ENCODE measurements at regions not wholly inside any gene's neighbourhood (a gene's known extent, or its start where the extent isn't known, plus 50 kb on each side); places are given as distances from the start of the nearest gene placed in this dataset.

- no peak for DNase-seq (ENCODE audit: extremely low read depth in 1 of 2, low read depth in 1 of 2)
These were observed 308.3 kb upstream of the USP25 start for GRCh38 chr21:15421441-15421881.

GRCh38 chr21:15421947-15422346 is 307.8 kb upstream of the USP25 start:
- no peak for DNase-seq (ENCODE audit: extremely low read depth in 1 of 2, low read depth in 1 of 2)

GRCh38 chr21:15422783-15423182 is 307.0 kb upstream of the USP25 start:
- no peak for DNase-seq (ENCODE audit: extremely low read depth in 1 of 2, low read depth in 1 of 2)

GRCh38 chr21:15423676-15424445 is 305.9 kb upstream of the USP25 start:
- no peak for DNase-seq (ENCODE audit: extremely low read depth in 1 of 2, low read depth in 1 of 2)

GRCh38 chr21:15425049-15425448 is 304.7 kb upstream of the USP25 start:
- DNase-seq (ENCODE audit: extremely low read depth in 1 of 2, low read depth in 1 of 2), result no peak

GRCh38 chr21:15430023-15430422 is 299.8 kb upstream of the USP25 start:
- DNase-seq (ENCODE audit: extremely low read depth in 1 of 2, low read depth in 1 of 2), result no peak

GRCh38 chr21:15430577-15430976 is 299.2 kb upstream of the USP25 start:
- no peak for DNase-seq (ENCODE audit: extremely low read depth in 1 of 2, low read depth in 1 of 2)

GRCh38 chr21:15431053-15431452 is 298.7 kb upstream of the USP25 start:
- DNase-seq (ENCODE audit: extremely low read depth in 1 of 2, low read depth in 1 of 2), result no peak

- no peak for DNase-seq (ENCODE audit: extremely low read depth in 1 of 2, low read depth in 1 of 2)
These were observed 296.7 kb upstream of the USP25 start for GRCh38 chr21:15433091-15433490.

- no peak for DNase-seq (ENCODE audit: extremely low read depth in 1 of 2, low read depth in 1 of 2)
These were observed 295.4 kb upstream of the USP25 start for GRCh38 chr21:15434163-15434905.

GRCh38 chr21:15436031-15436430 is 293.8 kb upstream of the USP25 start:
- DNase-seq (ENCODE audit: extremely low read depth in 1 of 2, low read depth in 1 of 2), result no peak

GRCh38 chr21:15437883-15438282 is 291.9 kb upstream of the USP25 start:
- DNase-seq (ENCODE audit: extremely low read depth in 1 of 2, low read depth in 1 of 2), result no peak

GRCh38 chr21:15439726-15440125 is 290.1 kb upstream of the USP25 start:
- no peak for DNase-seq (ENCODE audit: extremely low read depth in 1 of 2, low read depth in 1 of 2)

- no peak for DNase-seq (ENCODE audit: extremely low read depth in 1 of 2, low read depth in 1 of 2)
These were observed 288.7 kb upstream of the USP25 start for GRCh38 chr21:15441060-15441493.

- no peak for DNase-seq (ENCODE audit: extremely low read depth in 1 of 2, low read depth in 1 of 2)
These were observed 287.8 kb upstream of the USP25 start for GRCh38 chr21:15441992-15442391.

- DNase-seq (ENCODE audit: extremely low read depth in 1 of 2, low read depth in 1 of 2), result no peak
These were observed 286.9 kb upstream of the USP25 start for GRCh38 chr21:15442743-15443469.

- DNase-seq (ENCODE audit: extremely low read depth in 1 of 2, low read depth in 1 of 2), result no peak
These were observed 286.1 kb upstream of the USP25 start for GRCh38 chr21:15443740-15444117.

GRCh38 chr21:15444118-15444960 is 285.4 kb upstream of the USP25 start:
- no peak for DNase-seq (ENCODE audit: extremely low read depth in 1 of 2, low read depth in 1 of 2)

GRCh38 chr21:15445327-15445726 is 284.5 kb upstream of the USP25 start:
- DNase-seq (ENCODE audit: extremely low read depth in 1 of 2, low read depth in 1 of 2), result no peak

GRCh38 chr21:15446223-15446622 is 283.6 kb upstream of the USP25 start:
- no peak for DNase-seq (ENCODE audit: extremely low read depth in 1 of 2, low read depth in 1 of 2)

GRCh38 chr21:15449556-15449955 is 280.2 kb upstream of the USP25 start:
- no peak for DNase-seq (ENCODE audit: extremely low read depth in 1 of 2, low read depth in 1 of 2)

All from stimulated activated CD8-positive, alpha-beta memory T cell treated with anti-CD3 and anti-CD28 coated beads, Interleukin-7, amount 100 ng/mL, for 48 hours (primary cell).